Stimulated activated CD8-positive, alpha-beta memory T cell treated with anti-CD3 and anti-CD28 coated beads, Interleukin-7, amount 100 ng/mL, for 24 hours (primary cell): ENCODE measurements at regions not wholly inside any gene's neighbourhood (a gene's known extent, or its start where the extent isn't known, plus 50 kb on each side); places are given as distances from the start of the nearest gene placed in this dataset.
"Not testable (repeated sequence)": the region's sequence is repeated elsewhere in the genome, so short reads cannot be mapped to it uniquely, and the experiment has no call there.

Experiments
- DNase-seq: peaks from one replicate; pipeline ENCODE4 v3.0.0-alpha.2; 2020; ENCODE audit warnings: low read depth

DNA sequence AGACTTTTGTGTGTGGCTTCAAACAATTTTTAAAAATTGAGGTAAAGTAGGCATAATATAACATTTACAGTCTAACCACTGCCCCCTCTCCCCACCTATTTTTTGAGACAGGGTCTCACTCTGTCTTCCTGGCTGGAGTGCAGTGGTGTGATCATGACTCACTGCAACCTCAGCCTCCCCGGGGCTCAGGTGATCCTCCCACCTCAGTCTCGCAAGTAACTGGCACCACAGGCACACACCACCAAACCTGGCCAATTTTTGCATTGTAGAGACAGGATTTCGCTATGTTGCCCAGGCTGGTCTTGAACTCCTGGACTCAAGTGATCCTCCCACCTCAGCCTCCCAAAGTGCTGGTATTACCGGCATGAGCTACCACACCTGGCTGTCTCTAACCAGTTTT lies 161.8 kb downstream of the GOSR1 start:
- DNase-seq: not testable (repeated sequence)

DNA sequence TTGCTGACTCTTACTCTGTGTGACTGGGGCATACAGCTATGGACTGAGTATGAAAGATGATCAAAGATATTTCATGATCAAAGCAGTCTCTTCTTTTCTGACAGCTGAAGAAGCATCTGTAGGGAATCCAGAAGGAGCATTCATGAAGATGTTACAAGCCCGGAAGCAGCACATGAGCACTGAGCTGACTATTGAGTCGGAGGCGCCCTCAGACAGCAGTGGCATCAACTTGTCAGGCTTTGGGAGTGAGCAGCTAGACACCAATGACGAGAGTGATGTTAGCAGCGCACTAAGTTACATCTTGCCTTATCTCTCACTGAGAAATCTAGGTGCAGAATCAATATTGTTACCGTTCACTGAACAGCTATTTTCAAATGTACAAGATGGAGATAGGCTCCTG lies 154.4 kb downstream of the GOSR1 start:
- DNase-seq: not testable (repeated sequence)

DNA sequence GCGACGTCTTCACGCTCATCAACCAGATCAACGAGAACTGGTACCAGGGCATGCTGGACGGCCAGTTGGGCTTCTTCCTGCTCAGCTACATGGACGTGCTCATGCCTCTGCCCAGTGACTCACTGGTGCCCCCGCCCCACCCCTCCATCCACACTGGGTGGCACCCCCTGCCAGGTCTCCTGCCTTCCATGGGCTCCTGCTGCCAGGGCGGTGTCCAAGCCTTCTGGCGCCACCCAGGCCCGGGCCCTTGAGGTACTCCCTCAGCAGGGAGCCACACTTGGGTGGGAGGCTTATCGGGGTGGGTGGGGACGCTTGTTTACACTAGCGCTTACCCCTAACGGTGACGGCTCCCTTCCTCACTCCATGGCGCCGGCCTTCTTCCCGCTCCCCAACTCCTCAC lies 148.2 kb downstream of the GOSR1 start:
- DNase-seq: not testable (repeated sequence)

DNA sequence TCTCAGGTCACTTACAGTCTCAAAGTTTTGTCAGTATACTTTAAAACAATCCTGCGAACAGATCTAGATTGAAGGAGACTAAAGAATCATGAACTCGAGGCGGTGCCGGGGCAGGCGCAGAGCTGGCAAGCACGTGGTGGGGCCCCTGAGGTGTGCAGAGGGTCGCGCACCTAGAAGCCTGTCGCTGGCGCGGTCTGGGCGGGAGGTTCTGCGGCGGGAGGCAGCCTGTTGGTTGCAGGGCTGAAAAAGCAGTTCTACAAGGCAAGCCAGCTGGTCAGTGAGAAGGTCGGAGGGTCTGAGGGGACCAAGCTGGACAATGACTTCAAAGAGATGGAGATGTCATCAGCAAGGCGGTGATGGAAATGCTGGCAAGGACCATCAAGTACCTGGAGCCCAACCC lies 147.0 kb downstream of the GOSR1 start:
- not testable (repeated sequence) for DNase-seq

DNA sequence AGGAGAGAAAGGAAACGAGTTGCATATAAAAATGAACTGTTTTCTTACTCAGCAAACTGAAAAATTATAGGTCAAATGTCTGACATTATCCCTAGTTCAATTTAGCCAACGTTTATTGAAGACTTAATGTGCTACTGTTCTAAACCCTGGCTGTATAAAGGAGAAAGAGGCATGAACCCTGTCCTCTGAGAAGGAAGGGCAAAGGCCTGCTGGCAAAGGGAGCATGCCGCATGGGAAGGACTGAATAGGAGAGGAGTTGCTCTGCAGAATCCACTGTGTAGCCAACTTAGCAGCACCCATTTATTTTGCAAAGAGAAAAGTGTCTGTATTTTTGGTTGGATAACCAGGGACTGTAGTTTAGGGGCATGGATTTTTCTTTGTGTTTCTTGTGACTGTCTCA lies 132.5 kb downstream of the GOSR1 start:
- DNase-seq: not testable (repeated sequence)

DNA sequence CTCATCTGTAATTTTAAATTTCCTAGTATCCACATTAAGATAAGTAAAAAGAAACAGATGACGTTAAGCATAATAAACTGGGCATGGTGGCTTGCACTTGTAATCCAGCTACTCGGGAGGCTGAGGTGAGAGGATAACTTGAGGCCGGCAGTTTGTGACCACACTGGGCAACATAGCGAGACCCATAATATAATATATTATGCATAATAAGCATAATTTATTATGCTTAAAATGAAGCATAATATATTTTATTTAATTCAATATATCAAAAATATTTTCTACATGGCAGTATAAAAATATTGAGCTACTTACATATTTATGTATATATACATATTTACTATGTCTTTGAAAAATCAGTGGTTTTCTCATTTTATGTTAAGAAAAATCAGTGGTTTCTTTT lies 128.3 kb downstream of the GOSR1 start:
- no peak for DNase-seq

DNA sequence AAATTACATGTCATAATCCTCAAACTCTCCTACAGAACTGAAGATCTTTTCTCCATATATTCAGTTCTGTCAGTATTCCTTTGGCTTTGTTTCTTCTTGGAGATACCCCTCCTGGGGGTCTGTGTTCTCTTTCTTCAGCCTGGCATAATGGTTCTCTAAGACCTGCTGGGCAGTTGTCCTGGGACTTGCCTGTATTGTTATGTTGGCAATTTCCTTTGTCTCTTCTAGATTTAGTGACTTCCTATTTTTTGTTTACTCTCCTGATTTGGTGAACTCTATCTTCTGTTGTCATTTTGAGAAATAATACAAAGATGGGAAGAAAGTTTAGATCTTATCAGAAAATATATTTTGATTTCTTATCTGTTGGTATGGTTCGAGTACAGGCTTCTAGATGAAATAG lies 127.8 kb downstream of the GOSR1 start:
- no peak for DNase-seq

DNA sequence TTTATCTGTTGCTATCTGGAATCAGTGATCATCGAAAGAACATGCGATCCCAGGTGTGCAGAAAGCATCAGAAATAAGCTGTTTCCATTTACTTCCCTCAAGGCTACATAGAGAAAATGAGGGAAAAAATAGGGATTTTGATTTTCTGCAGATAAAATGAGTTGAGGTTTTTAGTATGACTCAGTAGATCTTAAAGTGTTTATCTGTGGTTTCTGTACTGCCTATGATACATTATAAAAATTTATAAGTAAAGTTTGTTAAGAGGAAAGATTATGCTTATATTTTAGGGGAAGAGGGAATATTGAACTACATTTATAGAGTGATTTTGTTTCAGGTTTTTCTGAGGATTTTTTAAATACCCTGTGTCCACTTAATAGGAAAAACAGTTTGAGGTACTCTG lies 125.2 kb downstream of the GOSR1 start:
- DNase-seq: not testable (repeated sequence)

DNA sequence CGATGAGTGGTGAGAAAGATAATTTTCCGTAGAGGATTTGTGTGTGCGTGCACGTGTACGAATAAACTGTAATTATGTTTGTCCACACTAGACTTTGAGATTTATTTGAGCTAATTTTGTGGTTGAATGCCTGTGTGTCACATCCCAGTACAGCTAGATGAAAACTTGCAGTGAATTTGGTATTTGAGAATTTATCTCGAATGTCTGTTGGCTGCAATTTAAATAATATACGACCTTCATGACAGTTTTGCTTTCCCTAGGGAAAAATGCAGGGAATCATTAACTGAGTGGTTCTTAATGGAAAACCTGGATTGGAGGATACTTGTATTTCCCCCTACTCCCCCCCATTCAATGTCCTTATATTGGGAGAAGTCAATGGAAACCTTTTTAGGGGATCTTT lies 124.8 kb downstream of the GOSR1 start:
- DNase-seq: not testable (repeated sequence)

DNA sequence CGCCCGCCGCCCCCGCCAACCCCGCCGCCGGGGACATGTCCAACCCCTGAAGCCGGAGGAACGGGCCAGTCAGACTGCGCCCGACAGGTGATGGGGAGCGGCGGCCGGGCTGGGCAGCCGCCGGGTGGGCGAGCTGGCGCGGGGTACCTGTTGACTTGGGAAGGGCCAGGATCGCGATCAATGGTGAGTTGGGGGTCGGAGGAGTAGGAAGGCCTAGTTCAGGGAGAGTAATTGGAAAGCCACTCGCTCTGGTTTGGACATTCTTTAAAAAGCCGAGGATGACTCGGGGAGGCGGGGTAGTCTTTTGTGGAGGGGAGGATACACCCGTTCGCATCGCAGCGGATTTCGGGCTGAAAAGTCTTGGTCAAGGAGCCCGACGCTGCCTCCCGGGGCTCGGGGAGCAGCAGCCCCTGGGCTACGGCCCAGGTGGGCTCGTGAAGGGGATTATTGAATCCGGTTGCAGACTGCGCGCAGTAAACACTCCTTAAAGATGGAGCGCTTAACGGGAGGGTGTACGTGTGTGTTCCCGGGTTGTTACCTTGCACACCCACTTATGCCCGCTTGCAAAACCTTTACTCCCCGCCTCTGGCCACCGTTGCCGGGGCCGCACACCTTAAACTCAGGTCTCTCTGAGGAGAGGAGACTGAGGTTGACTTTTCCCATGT lies 123.8 kb downstream of the GOSR1 start:
- DNase-seq: no peak

DNA sequence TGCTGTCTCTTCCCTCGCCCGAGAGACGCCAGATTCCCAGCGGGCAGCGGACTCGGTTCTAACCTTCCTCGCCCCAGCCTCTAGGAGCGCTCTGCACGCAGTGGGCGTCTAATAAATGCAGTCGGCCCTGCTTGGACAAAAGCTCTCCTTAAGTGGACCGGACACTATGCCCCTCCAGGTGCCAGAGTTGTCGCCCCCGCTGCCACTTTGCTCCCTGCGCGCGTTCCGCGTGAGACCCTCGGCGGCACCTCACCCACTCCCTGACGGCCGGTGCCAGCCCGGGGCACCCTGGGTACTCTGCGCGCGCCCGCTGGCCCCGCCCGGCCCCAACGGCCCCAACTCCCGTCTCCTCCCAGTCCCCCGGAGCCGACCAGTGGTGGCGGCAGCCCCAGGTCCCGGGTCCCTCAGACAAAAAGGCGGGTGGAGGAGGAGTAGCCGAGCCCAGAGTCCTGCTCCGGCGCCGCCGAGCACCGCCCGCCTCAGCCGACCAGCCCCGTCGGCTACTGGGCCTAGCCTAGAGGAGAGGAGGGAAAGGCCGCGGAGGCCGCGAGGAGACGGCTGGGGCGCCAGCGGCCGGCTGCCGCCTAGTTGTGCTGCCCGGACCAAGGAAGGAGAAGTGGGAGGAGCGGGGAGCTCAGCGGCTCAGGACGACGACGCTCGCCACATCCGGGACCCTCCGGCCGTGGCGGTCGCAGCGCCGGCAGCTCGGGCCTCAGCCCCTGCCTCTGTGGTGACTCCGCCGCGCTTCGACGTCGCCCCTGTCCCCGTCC lies 123.0 kb downstream of the GOSR1 start:
- DNase-seq: peak; percentile 38

DNA sequence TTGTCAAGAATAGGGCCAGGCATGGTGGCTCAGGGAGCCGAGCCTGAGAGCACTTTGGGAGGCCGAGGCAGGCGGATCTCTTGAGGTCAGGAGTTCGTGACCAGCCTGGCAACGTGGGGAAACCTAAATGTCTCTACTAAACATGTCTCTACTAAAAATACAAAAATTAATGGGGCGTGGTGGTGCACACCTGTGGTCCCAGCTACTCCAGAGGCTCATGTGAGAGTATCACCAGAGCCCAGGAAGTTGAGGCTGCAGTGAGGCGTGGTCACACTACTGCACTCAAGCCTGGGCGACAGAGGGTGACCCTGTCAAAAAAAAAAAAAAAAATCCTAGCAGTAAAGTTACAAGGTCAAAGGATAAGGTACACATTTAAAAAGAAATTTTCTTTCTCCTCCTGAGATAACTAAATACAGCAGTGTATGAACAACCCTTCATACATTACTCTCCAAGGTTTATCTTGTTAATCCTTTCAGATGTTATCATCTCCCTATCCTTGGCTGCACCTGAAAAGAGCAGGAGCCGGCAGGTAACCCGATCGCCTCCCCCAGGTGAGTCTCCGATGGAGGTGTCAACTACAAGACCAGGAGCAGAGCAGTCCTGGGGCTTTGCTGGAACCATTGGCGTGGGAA lies 122.3 kb downstream of the GOSR1 start:
- no peak for DNase-seq

DNA sequence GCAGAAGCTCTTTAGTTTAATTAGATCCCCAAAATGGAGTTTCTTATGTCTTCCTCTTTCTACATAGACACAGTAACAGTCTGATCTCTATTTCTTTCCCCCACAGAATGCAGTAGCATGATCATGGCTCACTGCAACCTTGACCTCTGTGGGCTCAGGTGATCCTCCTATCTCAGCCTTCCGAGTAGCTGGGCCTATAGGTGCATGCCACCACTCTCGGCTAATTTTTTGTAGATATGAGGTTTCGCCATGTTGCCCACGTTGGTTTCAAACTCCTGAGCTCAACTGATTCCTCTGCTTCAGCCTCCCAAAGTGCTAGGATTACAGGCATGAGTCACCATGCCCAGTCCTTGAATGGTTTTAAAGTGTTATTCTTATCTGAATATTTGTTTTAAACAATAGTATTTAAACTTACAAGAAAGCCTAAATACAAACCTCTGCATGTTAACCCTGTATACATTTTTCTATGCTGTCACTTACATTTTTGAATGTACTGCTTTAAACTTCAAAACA lies 120.6 kb downstream of the GOSR1 start:
- no peak for DNase-seq

DNA sequence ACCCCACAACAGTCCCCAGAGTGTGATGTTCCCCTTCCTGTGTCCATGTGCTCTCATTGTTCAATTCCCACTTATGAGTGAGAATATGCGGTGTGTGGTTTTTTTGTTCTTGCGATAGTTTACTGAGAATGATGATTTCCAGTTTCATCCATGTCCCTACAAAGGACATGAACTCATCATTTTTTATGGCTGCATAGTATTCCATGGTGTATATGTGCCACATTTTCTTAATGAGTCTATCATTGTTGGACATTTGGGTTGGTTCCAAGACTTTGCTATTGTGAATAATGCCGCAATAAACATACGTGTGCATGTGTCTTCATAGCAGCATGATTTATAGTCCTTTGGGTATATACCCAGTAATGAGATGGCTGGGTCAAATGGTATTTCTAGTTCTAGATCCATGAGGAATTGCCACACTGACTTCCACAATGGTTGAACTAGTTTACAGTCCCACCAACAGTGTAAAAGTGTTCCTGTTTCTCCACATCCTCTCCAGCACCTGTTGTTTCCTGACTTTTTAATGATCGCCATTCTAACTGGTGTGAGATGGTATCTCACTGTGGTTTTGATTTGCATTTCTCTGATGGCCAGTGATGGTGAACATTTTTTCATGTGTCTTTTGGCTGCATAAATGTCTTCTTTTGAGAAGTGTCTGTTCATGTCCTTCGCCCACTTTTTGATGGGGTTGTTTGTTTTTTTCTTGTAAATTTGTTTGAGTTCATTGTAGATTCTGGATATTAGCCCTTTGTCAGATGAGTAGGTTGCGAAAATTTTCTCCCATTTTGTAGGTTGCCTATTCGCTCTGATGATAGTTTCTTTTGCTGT lies 120.0 kb downstream of the GOSR1 start:
- not testable (repeated sequence) for DNase-seq

DNA sequence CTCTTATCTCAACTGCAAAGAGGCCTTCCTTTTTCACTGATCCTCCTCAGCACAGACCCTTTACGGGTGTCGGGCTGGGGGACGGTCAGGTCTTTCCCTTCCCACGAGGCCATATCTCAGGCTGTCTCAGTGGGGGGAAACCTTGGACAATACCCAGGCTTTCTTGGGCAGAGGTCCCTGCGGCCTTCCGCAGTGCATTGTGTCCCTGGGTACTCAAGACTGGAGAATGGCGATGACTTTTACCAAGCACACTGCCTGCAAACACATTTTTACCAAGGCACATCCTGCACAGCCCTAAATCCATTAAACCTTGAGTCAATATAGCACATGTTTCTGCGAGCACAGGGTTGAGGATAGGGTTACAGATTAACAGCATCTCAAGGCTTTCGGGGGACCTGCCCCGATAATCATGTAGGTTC lies 117.8 kb downstream of the GOSR1 start:
- DNase-seq: not testable (repeated sequence)

DNA sequence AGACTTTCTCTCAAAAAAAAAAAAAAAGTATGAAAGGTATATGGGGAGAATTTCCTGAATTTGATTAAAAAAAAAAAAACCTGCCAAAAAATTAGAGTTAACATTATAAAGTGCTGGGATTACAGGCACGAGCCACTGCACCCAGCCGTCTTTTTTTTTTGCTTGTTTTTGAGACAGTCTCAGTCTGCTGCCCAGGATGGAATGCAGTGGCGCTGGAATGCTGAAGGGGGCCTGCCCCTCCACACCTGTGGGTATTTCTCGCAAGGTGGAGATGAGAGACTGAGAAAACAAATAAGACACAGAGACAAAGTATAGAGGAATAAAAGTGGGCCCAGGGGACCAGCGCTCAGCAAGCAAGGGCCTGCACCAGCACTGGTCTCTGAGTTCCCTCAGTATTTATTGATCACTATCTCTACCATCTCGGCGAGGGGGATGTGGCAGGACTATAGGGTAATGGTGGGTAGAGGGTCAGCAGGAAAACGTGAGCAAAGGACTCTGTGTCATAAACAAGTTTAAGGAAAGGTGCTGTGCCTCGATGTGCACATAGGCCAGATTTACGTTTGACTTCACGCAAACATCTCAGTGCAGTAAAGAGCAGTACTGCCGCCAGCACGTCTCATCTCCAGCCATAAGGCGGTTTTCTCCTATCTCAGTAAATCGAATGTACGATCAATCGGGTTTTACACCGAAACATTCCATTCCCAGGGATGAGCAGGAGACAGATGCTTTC lies 117.2 kb downstream of the GOSR1 start:
- DNase-seq: no peak

DNA sequence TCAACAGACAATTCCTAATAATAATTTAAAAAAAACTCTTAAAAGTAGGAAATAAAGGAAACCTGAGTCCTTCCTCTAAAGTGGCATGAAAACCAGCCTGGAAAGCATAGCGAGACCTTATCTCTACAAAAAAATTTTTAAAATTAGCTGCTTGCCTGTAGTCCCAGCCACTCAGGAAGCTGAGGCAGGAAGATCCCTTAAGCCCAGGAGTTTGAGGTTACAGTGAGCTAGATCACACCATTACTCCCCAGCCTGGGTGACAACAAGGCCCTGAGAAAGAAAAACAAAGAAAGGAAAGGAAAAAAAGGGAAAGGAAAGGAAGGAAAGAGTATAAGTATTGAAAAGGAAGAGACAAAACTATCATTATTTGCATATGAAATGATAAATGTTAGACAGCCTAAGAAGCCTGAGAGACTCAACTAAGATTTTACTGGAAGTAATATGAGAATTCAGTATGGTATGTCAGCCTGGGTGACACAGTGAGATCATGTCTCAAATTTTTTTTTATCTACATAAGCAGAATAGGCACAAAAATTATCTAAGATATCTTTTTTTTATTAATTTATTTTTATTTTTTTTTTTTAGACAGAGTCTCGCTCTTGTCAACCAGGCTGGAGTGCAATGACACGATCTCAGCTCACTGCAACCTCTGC lies 113.0 kb downstream of the GOSR1 start:
- no peak for DNase-seq

DNA sequence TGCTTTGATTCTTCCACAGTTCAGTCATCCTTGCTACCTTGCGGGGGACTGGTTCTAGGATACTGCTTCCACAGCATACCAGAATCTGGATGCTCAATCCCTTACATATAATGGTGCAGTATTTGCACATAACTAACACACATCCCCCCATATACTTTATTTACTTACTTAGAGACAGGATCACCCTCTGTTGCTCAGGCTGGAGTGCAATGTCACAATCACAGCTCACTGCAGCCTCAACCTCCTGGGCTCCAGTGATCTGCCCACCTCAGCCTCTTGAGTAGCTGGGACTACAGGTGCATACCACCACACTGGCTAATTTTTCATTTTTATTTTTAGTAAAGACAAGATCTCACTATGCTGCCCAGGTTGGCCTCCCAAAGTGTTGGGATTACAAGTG lies 112.2 kb downstream of the GOSR1 start:
- DNase-seq: no peak

DNA sequence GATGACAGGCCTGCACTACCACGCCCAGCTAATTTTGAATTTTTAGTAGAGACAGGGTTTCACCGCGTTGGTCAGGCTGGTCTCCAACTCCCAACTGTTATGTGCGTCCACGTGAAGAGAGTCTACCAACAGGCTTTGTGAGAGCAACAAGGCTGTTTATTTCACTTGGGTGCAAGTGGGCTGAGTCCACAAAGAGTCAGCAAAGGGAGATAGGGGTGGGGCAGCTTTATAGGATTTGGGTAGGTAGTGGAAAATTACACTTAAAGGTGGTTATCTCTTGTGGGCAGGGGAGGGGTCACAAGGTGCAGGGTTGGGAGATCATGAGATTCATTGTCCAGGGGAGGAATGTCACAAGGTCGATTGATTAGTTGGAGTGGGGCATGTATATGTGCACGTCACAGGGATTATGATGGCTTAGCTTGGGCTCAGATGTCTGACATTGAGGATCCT lies 111.6 kb downstream of the GOSR1 start:
- no peak for DNase-seq

DNA sequence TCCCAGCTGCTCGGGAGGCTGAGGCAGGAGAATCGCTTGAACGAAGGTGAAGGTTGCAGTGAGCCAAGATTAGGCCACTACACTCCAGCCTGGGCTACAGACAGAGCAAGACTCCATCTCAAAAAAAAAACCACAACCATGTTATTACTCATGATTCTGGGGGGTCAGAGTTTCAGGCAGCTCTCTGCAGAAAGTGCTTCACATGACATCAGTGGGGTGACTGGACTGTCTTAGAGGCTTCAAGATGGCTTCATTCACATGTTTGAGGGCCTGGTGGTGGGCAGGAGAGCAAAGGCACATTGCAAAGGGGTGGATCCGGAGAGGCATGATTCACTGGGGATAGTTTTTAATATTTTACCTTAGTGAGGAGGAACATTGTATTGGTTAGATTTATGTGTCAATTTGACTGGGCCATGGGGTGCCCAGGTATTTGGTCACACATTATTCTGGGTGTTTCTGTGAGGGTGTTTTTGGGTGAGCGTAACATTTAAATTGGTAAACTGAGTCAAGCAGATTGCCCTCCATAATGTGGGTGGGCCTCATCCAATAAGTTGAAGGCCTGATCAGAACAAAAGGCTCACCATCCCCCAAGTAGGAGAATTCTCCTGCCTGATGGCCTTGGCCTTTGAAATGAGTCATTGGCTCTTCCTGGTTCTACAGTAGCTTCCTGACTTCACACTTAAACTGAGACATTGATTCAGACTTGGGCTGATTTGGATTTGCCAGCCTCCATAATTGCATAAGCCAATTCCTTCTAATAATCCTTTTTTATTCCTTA lies 109.8 kb downstream of the GOSR1 start:
- DNase-seq: no peak
